GM19438 (cell line): ENCODE measurements at regions not wholly inside any gene's neighbourhood (a gene's known extent, or its start where the extent isn't known, plus 50 kb on each side); places are given as distances from the start of the nearest gene placed in this dataset.
"Not testable (repeated sequence)": the region's sequence is repeated elsewhere in the genome, so short reads cannot be mapped to it uniquely, and the experiment has no call there.

Source experiments
- ATAC-seq: cut with Tn5 transposase; IDR thresholded peaks from one replicate; pipeline ENCODE4 v1.9.1; 2021; ENCODE audit warnings: low read depth; ENCODE audit not compliant: unreplicated experiment

DNA sequence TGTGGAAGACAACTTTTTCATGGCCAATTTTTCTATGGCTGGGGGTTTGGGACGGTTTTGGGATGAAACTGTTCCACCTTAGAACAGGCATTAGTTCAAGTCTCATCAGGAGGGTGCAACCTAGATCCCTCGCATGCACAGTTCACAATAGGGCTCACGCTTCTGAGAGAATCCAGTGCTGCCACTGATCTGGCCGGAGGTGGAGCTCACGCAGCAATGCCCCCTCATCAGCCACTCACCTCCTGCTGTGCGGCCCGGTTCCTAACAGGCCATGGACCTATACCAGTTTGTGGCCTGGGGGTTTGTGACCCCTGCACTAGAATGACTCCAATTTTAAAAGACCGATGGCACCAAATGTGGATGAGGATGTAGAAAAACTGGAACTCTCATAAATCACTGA lies 127.2 kb upstream of the IER5L start:
- ATAC-seq = no peak

DNA sequence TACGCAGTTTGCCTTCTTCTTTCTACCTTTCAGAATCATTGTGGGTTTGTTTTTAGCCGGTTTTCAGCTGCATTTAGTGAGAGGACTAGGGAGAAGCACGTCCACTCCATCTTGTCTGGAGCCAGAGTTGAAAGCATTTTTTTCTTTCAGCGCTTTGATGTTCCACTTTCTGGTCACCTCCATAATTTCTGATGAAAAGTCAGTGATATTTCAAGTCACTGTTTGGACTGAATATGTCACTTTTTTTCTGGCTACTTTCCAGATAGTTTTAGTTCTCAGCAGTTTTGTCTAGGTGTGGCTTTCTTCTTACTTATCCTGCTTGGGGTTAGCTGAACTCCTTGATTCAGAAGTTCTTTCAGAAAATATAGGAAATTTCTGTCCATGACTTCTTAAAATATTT lies 123.9 kb upstream of the IER5L start:
- ATAC-seq = no peak

DNA sequence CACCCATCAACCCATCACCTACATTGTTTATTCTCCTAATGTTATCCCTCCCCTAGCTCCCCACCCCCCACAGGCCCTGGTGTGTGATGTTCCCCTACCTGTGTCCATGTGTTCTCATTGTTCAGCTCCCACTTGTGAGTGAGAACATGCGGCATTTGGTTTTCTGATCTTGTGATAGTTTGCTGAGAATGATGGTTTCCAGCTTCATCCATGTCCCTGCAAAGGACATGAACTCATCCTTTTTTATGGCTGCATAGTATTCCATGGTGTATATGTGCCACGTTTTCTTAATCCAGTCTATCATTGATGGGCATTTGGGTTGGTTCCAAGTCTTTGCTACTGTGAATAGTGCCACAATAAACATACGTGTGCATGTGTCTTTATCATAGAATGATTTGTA lies 118.1 kb upstream of the IER5L start:
- not testable (repeated sequence) for ATAC-seq

DNA sequence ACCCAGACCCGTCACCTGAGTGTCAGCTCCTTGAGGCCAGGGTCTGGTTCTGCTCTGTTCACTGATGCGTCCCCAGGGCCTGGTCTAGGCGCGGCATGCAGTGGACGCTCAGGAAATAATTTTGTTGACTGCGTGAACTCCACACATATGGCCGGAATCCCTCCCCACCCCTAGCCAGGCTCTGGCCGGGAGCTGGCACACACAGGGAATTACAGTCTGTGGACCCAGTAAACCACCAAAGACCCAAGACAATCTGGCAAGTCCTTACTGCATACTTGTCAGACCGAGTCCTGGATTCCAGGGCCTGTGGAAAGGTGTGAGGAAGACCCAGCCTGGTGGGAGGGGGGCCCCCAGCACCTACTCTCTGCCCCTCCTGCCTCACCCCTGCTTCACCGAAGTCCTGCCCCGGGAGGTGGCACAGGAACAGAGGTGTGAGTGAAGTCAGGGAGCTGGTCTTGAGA lies 113.0 kb upstream of the IER5L start:
- ATAC-seq = no peak

DNA sequence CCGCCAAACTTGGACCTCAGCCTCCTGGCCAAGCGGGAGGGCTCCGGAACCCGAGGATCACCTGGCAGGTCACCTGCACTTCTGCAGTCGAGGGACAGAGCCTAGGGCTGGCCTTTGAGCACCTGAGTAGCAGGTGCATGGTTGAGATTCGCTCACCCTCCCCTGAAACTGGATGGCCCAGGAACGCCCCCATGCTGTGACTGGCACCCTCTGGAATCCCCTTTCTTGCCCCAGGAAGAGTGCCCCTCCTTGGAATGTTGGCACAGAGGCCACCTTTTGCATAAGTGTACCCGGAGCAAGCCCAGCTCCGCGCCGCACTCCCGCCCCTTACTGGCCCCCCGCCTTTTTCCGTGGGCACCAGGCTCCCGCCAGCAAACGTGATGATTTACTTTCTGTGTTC lies 112.5 kb upstream of the IER5L start:
- no peak for ATAC-seq

DNA sequence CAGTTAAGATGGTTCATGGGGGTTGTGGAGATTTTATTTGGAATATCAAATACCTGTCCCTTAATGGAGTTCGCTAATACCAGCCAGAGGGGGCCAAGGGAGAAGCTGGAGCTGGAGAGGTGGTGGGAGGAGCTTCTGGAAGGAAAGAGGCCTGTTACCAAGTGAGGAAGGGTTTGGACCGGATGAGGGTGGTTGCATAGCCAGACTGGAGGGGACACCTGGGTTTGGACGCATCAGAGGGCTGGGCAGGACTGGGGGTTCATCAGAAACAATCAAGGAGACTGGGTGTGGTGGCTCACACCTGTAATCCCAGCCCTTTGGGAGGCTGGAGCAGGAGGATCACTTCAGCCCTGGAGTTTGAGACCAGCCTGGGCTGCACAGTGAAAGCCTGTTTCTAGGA lies 111.8 kb upstream of the IER5L start:
- no peak for ATAC-seq

DNA sequence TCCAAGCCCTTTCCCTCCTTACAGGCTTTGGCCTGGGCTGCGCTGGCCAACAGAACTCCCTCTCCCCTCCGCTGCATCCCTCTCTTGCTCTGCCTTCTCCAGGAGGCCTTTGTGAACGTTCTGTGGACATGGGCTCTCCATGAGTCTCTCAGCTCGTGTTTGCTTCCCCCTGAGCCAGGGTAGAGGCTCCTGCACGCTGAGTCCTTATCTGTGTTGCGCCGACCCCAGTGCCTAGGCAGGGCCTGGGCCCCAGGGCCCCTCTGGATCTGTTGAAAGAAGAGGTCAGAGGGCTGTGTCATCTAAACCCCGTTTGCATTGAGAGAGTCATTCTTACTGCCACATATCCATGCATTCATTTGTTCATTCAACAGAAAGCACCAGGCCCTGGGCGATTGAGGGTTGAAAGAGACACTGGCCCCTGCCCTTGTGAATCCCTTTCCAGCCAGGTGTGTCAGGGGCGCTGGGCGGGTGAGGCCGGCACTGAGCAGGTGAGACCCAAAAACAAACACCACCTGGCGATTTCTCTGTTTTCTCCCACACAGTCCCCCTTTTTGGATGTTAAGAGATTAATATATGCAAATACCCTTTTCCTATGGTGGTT lies 111.2 kb upstream of the IER5L start:
- ATAC-seq = no peak

DNA sequence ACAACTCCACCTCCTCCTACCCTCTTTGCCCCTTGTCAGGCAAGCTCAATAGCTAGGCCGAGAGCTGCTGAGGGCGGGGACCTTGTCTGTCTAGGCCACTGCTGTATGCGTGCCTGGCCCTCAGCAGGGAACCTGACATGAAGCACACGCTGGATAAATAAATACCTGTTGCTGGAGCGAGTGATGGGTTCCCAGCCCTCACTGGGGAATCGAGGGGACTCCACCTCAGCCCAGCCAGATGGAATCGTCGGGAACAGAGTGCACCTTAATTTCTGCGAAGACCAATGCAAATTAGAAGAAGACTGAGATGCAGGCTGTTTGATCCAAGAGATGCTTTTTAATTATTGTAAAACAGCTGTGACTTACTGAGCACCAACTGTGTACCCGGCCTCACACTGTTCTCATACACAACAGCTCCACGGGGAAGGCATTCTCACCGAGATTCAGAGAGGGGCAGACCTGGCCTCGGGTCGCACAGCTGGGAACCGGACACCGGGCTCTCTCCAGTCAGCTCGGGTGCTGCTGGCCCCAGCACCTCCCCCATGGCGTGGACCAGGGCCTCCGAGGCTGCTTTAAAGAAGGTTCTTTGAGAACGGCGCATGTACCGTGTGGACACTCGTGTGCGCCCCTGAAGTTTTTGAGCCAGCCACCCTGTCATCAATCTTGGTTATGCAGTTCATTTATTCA lies 109.7 kb upstream of the IER5L start:
- ATAC-seq = no peak

DNA sequence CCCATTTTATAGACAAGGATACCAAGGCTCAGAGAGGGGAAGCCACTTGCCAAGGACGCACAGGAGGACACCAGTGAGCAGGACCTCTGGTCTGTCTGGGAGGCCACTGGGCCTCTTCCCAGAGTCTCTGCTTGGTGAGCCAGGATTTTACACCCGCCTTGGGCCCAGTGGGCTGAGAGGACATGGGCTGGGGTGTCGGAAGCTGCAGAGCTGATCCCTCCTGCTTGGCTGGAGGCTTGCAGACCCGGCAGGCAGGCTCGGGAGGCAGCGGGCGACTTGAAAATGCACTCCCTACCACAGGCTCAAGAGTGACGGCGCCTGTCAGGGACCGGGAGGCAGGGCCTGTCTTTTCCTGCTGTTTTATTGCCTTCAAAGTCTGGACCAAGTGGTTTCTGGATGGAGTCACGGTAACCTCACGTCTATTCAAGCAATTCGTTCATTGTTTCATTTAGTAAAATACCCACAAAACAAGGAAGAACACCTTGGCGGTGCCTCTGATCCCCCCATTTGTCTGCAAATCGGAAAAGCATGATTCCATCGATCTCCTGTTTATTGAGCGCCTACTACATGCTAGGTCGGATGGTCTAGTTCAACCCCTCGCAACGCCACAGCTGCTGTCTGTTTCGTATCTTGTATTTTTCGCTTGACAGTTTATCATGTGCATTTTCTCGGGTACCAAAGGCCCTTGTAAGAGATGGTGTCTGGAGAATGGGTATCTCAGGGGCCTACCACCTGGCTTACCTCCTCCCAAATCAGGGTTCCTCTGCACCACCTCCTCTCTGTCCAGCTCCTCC lies 108.1 kb upstream of the IER5L start:
- ATAC-seq = no peak

DNA sequence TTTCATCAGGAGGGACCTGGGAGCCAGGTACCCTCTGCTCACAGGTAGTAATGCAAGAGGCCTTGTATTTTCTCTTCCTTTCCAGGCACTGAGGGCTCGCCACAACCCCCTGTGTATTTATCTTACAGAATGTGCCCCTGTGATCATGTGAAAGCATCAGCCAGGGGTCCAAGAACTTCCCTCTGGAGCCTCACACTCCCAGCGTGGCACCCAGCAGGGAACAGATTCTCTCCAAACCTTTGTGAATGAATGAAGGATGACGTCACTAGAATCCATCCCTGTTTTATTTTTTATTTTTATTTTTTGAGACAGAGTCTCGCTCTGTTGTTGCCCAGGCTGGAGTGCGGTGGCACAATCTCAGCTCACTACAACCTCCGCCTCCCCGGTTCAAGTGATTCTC lies 107.3 kb upstream of the IER5L start:
- ATAC-seq = no peak

DNA sequence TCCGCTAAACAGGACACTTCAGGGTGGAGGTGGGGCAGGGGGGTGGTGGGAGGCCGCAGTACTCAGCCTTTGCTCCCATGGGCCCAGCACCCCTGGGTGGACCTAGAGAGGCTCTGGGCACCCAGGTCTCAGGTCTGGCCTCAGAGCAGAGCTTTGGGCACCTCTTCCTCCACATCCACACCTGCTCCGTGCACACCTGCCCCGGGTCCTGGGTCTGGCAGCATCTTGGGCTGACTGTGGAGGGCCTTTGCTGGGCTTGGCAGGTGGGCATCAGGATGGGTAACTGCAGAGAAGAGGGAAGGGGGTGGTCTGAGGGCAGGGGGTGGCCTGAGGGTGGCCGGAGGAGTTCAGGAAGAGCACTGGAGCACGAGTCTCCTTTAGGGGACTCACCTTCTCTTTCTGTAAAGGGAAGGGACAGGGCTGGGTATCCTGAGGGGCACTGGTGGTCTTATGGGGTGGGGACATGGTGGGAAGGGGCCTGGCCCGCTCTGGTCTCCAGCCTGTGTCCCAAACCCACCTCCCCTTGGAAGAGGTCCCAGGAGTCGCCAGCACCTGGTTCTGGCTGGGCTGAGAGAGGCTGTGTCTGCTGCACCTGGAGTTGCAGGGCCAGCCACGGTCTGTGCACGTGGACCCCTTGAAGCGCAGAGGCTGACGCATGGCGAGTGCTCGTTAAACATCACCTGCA lies 106.7 kb upstream of the IER5L start:
- no peak for ATAC-seq

DNA sequence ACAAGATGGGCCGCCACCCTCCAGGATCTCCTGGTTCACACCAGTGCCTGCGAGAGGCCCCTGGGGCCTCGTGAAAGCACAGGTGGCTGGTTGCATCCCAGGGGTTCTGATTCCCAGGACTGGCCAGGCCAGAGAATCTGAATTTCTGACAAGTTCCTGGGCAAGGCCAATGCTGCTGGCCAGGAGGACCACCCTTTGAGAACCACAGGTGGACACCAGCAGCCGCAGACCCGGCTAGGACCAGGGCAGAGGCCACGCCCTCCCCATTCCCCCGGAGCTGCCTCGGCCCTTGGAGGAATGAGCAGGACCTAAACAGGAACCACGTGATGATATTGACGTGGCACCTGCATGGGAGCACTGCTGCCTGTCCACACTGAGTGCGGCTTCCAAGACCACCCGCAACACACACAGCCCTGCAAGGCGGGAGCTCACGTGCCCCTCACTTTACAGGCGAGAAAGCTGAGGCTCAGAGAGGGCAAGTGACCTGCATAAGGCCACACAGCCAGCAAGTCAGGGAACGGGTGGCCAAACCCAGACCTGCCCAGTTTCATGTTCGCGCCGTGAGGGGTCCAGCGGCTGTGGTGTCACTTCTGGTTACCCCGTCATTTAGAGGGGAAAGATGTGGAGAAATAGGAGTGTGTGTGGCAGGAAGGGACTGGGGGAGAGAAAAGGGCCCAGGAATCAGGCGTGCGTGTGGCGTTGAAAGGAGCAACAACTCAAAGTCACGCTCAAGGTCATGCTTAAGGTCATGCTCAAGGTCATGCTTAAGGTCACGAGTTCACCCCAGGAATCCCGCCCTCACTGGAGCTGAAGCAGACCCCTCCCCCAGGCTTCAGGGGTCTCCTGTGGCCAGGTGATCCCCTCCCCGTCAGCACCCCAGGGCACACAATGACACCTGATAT lies 105.9 kb upstream of the IER5L start:
- ATAC-seq = no peak

DNA sequence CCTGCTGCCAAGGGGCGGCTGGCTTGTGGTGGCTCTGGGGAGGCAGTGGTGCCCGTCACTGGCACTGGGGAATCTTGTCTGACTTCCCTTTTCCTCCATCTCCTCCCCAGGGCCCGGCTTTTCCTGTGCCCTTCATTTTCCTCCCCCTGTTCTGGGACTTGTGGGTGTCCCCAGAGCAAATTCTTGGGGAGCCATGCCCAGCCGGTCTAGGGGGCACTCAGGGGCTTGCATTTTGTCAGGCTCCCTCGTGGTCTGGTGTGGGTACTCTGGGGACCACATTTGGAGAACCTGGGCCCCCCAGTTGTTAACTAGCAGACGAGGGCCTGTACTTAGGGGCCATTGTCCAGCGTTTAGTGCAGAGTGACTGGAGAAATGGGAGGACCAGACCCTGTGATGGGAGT lies 105.2 kb upstream of the IER5L start:
- no peak for ATAC-seq

DNA sequence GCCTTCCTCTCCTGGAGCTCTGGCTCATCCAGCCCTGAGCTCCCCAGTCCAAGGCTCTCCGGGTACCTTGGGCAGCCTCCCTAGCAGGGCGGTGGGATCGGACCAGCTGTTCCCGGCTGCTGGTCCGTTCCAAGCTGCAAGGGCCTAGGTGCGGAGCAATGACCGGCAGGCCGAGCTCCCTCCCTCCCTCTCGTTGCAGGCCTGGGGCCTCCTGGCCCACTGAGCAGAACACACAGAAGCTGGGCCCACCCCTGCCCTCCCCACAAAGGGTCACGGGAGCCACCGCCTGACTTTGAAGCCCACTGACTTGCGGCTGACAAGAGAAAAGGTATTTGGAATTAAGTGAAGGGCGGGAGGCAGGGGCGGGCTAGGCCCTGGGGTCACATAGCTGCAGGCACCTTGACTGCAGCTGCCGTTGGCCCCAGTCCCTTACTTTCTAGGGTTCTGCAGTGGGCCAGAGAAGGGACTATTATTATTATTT lies 104.7 kb upstream of the IER5L start:
- no peak for ATAC-seq

DNA sequence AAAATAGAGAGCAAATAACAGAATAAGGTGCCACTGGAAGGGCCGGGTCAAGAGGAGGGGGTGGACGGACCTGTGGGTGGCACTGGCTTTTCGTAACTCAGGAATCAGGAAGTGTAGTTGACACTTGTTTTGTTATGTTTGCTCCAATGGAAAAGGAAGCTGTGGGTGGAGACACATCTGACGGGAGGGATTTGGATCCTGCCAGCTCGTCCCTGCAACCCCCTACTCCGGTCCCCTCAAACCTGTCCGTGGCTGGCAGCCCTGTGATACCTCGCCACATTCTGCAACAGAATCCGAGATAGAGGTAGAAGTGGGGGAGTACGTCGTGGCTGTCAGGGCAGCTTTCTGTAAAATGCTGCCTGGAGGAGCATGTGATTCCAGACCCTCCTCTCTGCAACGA lies 104.2 kb upstream of the IER5L start:
- no peak for ATAC-seq

DNA sequence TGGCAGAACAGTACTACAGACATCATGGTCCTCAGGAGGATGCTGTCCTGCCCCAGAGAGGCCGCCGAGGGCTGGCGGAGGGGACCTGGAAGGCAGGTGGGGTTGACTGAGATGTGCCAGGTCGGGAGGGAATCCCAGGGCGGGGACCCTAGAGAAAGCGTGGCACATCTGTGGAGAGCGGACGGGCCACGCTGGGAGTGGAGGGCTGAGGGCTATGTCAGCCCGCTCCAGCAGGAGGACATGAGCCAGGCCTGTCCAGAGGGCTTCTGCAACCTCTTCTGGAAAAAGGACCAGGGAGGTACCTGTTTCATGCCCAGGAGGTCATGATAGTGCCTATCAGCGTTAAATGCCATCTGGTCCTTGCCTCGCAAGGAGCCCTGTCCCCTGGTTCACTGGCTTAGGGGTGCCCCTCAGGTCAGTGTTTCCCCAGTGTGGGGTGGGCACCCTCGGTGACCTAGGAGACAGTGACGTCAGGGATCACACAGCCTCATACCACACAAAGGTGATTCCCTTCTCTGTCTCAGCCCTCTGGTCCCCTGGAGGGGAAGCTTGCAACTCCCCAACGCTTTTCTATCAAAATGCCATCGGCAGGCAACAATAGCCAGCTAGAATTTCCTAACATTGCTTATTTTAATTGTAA lies 103.6 kb upstream of the IER5L start:
- ATAC-seq = no peak

DNA sequence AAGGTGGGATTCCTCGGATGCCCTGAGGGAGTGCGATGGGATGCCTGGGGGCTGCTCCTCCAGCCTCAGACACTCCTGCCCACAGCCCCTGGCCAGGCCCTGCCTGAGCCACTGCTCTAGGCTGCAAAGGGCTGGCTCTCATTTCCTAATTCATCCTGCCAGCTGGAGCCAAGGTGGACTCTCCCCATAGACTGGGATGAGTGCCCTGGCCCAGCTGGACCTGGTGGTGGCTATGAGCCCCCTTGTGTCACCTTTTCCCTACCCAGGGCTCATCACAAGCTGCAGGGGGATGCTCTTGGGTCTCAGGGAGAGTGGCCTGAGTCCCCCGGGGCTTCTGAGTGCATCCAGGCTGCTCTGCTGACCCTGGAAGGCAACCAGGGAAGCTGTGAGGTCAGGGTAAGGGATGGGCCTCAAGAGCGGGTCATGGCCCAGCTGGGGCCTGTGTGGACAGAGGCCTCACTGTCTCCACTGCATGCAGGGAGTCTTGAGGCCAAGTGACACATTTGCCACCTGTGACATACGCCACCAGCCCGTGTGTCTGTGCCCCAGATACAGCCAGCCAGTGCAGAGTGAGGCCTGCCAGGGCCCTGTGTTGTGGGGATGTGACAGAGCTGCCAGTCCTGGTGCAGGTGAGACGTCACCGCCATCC lies 102.7 kb upstream of the IER5L start:
- no peak for ATAC-seq

DNA sequence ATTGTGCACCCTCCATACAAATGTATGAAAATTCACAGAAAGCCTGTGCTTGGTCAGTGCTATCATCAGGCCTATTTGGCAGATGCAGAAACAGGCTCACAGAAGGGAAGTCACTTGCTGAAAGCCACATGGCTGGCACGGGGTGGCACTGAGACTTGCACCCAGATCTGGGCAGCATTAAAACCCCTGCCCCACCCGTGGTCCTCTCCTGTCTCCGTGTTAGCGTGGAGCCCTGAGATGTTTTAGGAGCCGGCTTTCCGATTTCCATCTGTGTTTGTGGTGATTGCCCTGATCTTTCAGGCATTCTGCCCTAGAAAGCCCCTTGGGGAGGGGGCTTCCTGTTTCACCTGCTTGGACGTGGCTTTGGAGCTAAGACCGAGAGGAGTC lies 102.2 kb upstream of the IER5L start:
- ATAC-seq = no peak
